ENCODE measurements at regions not wholly inside any gene's neighbourhood (a gene's known extent, or its start where the extent isn't known, plus 50 kb on each side); places are given as distances from the start of the nearest gene placed in this dataset.

- no peak overlapping the region for H3K4me3 Mint-ChIP-seq (ENCODE audit: unreplicated experiment)
- DNase-seq (ENCODE audit: low spot score), result no peak
- no peaks in the 10 kb centered on the region for H3K9me3 Mint-ChIP-seq (ENCODE audit: unreplicated experiment)
- H3K27ac Mint-ChIP-seq (ENCODE audit: unreplicated experiment), result no peak overlapping the region
- no peaks in the 10 kb centered on the region for H3K36me3 Mint-ChIP-seq (ENCODE audit: low read depth, unreplicated experiment)
- TF ChIP-seq CTCF (IDR thresholded peaks at IDR 0.05; ENCODE audit: unreplicated experiment), result no peak
- no peaks in the 10 kb centered on the region for H3K27me3 Mint-ChIP-seq (ENCODE audit: unreplicated experiment)
- peaks cover 16% of the 10 kb centered on the region for H3K4me1 Mint-ChIP-seq (ENCODE audit: unreplicated experiment)
Measured at GRCh38 chr9:2356041-2356790, 265.4 kb upstream of the VLDLR start.

- DNase-seq (ENCODE audit: low spot score), result no peak
- H3K4me1 Mint-ChIP-seq (ENCODE audit: unreplicated experiment), result peaks cover 9% of the 10 kb centered on the region
- no peak for TF ChIP-seq CTCF (IDR thresholded peaks at IDR 0.05; ENCODE audit: unreplicated experiment)
- H3K27me3 Mint-ChIP-seq (ENCODE audit: unreplicated experiment), result no peaks in the 10 kb centered on the region
- H3K9me3 Mint-ChIP-seq (ENCODE audit: unreplicated experiment), result no peaks in the 10 kb centered on the region
- H3K27ac Mint-ChIP-seq (ENCODE audit: unreplicated experiment), result no peak overlapping the region
- no peaks in the 10 kb centered on the region for H3K36me3 Mint-ChIP-seq (ENCODE audit: low read depth, unreplicated experiment)
- H3K4me3 Mint-ChIP-seq (ENCODE audit: unreplicated experiment), result no peak overlapping the region
Measured at GRCh38 chr9:2359891-2360471, 261.6 kb upstream of the VLDLR start.

- no peak overlapping the region for H3K4me3 Mint-ChIP-seq (ENCODE audit: unreplicated experiment)
- no peak for TF ChIP-seq CTCF (IDR thresholded peaks at IDR 0.05; ENCODE audit: unreplicated experiment)
- H3K36me3 Mint-ChIP-seq (ENCODE audit: low read depth, unreplicated experiment), result no peaks in the 10 kb centered on the region
- no peak for DNase-seq (ENCODE audit: low spot score)
- H3K27ac Mint-ChIP-seq (ENCODE audit: unreplicated experiment), result no peak overlapping the region
- H3K27me3 Mint-ChIP-seq (ENCODE audit: unreplicated experiment), result no peaks in the 10 kb centered on the region
- H3K4me1 Mint-ChIP-seq (ENCODE audit: unreplicated experiment), result no peaks in the 10 kb centered on the region
- no peaks in the 10 kb centered on the region for H3K9me3 Mint-ChIP-seq (ENCODE audit: unreplicated experiment)
Measured at GRCh38 chr9:2362150-2362549, 259.4 kb upstream of the VLDLR start.

- no peak overlapping the region for H3K27ac Mint-ChIP-seq (ENCODE audit: unreplicated experiment)
- H3K36me3 Mint-ChIP-seq (ENCODE audit: low read depth, unreplicated experiment), result no peaks in the 10 kb centered on the region
- DNase-seq (ENCODE audit: low spot score), result no peak
- H3K4me3 Mint-ChIP-seq (ENCODE audit: unreplicated experiment), result no peak overlapping the region
- H3K9me3 Mint-ChIP-seq (ENCODE audit: unreplicated experiment), result no peaks in the 10 kb centered on the region
- TF ChIP-seq CTCF (IDR thresholded peaks at IDR 0.05; ENCODE audit: unreplicated experiment), result no peak
- no peaks in the 10 kb centered on the region for H3K27me3 Mint-ChIP-seq (ENCODE audit: unreplicated experiment)
- H3K4me1 Mint-ChIP-seq (ENCODE audit: unreplicated experiment), result no peaks in the 10 kb centered on the region
Measured at GRCh38 chr9:2363138-2363745, 258.3 kb upstream of the VLDLR start.

- H3K4me1 Mint-ChIP-seq (ENCODE audit: unreplicated experiment), result no peaks in the 10 kb centered on the region
- no peaks in the 10 kb centered on the region for H3K36me3 Mint-ChIP-seq (ENCODE audit: low read depth, unreplicated experiment)
- no peak overlapping the region for H3K4me3 Mint-ChIP-seq (ENCODE audit: unreplicated experiment)
- no peaks in the 10 kb centered on the region for H3K27me3 Mint-ChIP-seq (ENCODE audit: unreplicated experiment)
- DNase-seq (ENCODE audit: low spot score), result no peak
- H3K9me3 Mint-ChIP-seq (ENCODE audit: unreplicated experiment), result no peaks in the 10 kb centered on the region
- no peak overlapping the region for H3K27ac Mint-ChIP-seq (ENCODE audit: unreplicated experiment)
- TF ChIP-seq CTCF (IDR thresholded peaks at IDR 0.05; ENCODE audit: unreplicated experiment), result no peak
Measured at GRCh38 chr9:2363781-2364180, 257.8 kb upstream of the VLDLR start.

Measured in endothelial cell (in vitro differentiated cells).